Panc1 (cell line): ENCODE measurements at regions not wholly inside any gene's neighbourhood (a gene's known extent, or its start where the extent isn't known, plus 50 kb on each side); places are given as distances from the start of the nearest gene placed in this dataset.

Experiments used
- CTCF ChIP-seq: fragments of 450-650 bp; IDR thresholded peaks from 2 replicates; pipeline ENCODE4 v1.5.1; 2017; ENCODE audit warnings: mild to moderate bottlenecking
- POLR2AphosphoS5 ChIP-seq: IDR thresholded peaks from 2 replicates; pipeline ENCODE4 v1.6.1; 2012; ENCODE audit warnings: mild to moderate bottlenecking, low read depth, low read length, moderate library complexity
- TF ChIP-seq, protein P1 (sequence below), 2 experiments: IDR thresholded peaks; 2 replicates each; pipeline ENCODE4 v1.6.1; 2011 to 2012; ENCODE audit warnings: low read depth in 2 of 2, control low read depth in 1 of 2, low read length in 1 of 2, mild to moderate bottlenecking in 1 of 2, moderate library complexity in 1 of 2; ENCODE audit not compliant: insufficient read depth in 1 of 2

DNA sequence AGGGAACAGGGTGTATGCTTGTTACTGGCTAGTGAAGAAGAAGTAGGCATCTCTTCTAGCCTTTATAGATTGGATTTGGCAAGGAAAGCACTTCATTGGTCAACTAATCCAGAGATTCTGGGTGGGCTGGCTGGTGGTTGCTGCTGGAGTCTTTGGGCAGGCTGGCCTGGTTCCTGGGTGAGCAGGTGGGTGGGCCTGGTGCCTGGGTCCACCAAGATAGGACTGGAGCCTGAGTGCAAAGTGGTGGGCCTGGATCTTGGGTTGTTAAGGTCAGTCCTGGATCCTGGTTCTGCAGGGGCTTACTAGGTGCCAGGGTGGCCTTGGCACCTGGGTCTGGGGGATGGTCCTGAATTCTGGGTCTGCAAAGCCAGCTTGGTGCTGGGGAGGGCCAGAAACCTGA, 482.4 kb upstream of the GHITM start:
- TF ChIP-seq CTCF (no peak), POLR2AphosphoS5 (no peak)
- TF ChIP-seq, protein P1, sequence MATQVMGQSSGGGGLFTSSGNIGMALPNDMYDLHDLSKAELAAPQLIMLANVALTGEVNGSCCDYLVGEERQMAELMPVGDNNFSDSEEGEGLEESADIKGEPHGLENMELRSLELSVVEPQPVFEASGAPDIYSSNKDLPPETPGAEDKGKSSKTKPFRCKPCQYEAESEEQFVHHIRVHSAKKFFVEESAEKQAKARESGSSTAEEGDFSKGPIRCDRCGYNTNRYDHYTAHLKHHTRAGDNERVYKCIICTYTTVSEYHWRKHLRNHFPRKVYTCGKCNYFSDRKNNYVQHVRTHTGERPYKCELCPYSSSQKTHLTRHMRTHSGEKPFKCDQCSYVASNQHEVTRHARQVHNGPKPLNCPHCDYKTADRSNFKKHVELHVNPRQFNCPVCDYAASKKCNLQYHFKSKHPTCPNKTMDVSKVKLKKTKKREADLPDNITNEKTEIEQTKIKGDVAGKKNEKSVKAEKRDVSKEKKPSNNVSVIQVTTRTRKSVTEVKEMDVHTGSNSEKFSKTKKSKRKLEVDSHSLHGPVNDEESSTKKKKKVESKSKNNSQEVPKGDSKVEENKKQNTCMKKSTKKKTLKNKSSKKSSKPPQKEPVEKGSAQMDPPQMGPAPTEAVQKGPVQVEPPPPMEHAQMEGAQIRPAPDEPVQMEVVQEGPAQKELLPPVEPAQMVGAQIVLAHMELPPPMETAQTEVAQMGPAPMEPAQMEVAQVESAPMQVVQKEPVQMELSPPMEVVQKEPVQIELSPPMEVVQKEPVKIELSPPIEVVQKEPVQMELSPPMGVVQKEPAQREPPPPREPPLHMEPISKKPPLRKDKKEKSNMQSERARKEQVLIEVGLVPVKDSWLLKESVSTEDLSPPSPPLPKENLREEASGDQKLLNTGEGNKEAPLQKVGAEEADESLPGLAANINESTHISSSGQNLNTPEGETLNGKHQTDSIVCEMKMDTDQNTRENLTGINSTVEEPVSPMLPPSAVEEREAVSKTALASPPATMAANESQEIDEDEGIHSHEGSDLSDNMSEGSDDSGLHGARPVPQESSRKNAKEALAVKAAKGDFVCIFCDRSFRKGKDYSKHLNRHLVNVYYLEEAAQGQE (IDR thresholded peaks at IDR 0.05; ENCODE audit: insufficient read depth in 1 of 2, low read depth in 2 of 2, low read length in 1 of 2) = no peak
